Endothelial cell of umbilical vein (primary cell): ENCODE measurements at regions not wholly inside any gene's neighbourhood (a gene's known extent, or its start where the extent isn't known, plus 50 kb on each side); places are given as distances from the start of the nearest gene placed in this dataset.

ENCODE experiments used
- BruUV-seq: library from RNA; stranded (reverse); fragments of 400-500 nt; replicated peaks from 2 replicates; lab custom pipeline; 2021; lab: Mats Ljungman, UMichigan
- CTCF ChIA-PET: fragments of 300-600, 350-600 bp; sonication (Branson Sonifier 250); formaldehyde crosslinking; loops from one replicate; lab custom pipeline; 2021; ENCODE audit warnings: antibody characterized with exemption, inconsistent platforms; lab: Charles Lee
- POLR2A ChIA-PET: fragments of 300-600, 350-600 bp; sonication (Branson Sonifier 250); formaldehyde crosslinking; loops from one replicate; lab custom pipeline; 2021; ENCODE audit warnings: antibody characterized with exemption, inconsistent platforms; lab: Charles Lee
- DNase-seq: peaks from one replicate; pipeline ENCODE4 v3.0.0-alpha.2; 2011; ENCODE audit warnings: low read depth, low spot score
- FAIRE-seq: peaks from 2 replicates; lab custom pipeline; 2011; peaks lifted over from hg19 to GRCh38; lab: Jason Lieb, UNC
- H2AFZ ChIP-seq: 2 replicates; pipeline ENCODE4 v1.6.0; 2012; ENCODE audit warnings: low read depth, low read length, control low read depth, inconsistent platforms
- H3K27ac ChIP-seq: 2 replicates; pipeline ENCODE4 v1.5.1; 2011; ENCODE audit warnings: low read depth, mild to moderate bottlenecking, control low read depth, low read length, moderate library complexity; ENCODE audit not compliant: insufficient read depth
- H3K27me3 ChIP-seq, 2 experiments: 2 replicates each; pipeline versions ENCODE4 v1.6.0 to v1.6.1; 2011; ENCODE audit warnings: low read length in 2 of 2, mixed read lengths in 1 of 2; ENCODE audit not compliant: control insufficient read depth in 2 of 2, insufficient read depth in 2 of 2
- H3K36me3 ChIP-seq, 2 experiments: 2 replicates in 1 of 2; 3 replicates in 1 of 2; pipeline ENCODE4 v1.5.1; 2011; ENCODE audit warnings: low read length in 2 of 2, mild to moderate bottlenecking in 1 of 2, moderate library complexity in 1 of 2; ENCODE audit not compliant: control insufficient read depth in 2 of 2, insufficient read depth in 2 of 2; ENCODE audit errors: extremely low read depth in 1 of 2
- H3K4me1 ChIP-seq: 3 replicates; pipeline ENCODE4 v1.5.1; 2011; ENCODE audit warnings: mild to moderate bottlenecking, low read length; ENCODE audit not compliant: control insufficient read depth, insufficient read depth; ENCODE audit errors: extremely low read depth
- H3K4me2 ChIP-seq: 2 replicates; pipeline ENCODE4 v1.6.1; 2011; ENCODE audit warnings: low read length, control low read depth, mixed read lengths; ENCODE audit not compliant: insufficient read depth
- H3K4me3 ChIP-seq, 3 experiments: fragments of 200-600 bp in 1 of 3; sonication (generic), shearing (Covaris generic) in 1 of 3; replicated peaks in 1 of 3; 2 replicates each; pipeline ENCODE4 v1.5.1; 2011 to 2016; ENCODE audit warnings: control low read depth in 3 of 3, low read length in 3 of 3, mild to moderate bottlenecking in 2 of 3, inconsistent platforms in 1 of 3, low read depth in 1 of 3, moderate library complexity in 1 of 3; ENCODE audit not compliant: insufficient read depth in 1 of 3
- H3K79me2 ChIP-seq: 2 replicates; pipeline ENCODE4 v1.6.0; 2012; ENCODE audit warnings: low read length, inconsistent platforms; ENCODE audit not compliant: control insufficient read depth, insufficient read depth
- H3K9ac ChIP-seq: replicated peaks from 2 replicates; pipeline ENCODE3; 2011; ENCODE audit warnings: low read length, control low read depth; ENCODE audit not compliant: insufficient read depth; ENCODE audit errors: extremely low read depth
- H3K9me1 ChIP-seq: replicated peaks from 3 replicates; pipeline ENCODE4 v1.6.0; 2011; ENCODE audit warnings: mild to moderate bottlenecking, low read length; ENCODE audit not compliant: control insufficient read depth, insufficient read depth; ENCODE audit errors: extremely low read depth
- H3K9me3 ChIP-seq: replicated peaks from 2 replicates; pipeline ENCODE4 v1.5.1; 2012; ENCODE audit warnings: low read length, inconsistent platforms; ENCODE audit not compliant: control insufficient read depth, insufficient read depth
- H4K20me1 ChIP-seq: replicated peaks from 2 replicates; pipeline ENCODE3; 2011; ENCODE audit warnings: mild to moderate bottlenecking, low read length; ENCODE audit not compliant: control insufficient read depth, insufficient read depth; ENCODE audit errors: extremely low read depth
- FOS ChIP-seq: IDR thresholded peaks from 2 replicates; pipeline ENCODE4 v1.6.1; 2011; ENCODE audit warnings: mild to moderate bottlenecking, low read length, moderate library complexity, borderline replicate concordance; ENCODE audit not compliant: insufficient read depth
- GATA2 ChIP-seq: IDR thresholded peaks from 2 replicates; pipeline ENCODE4 v1.7.0; 2011; ENCODE audit warnings: low read depth, mild to moderate bottlenecking, moderate library complexity, mixed read lengths, low read length; ENCODE audit not compliant: insufficient read length, insufficient read depth
- JUN ChIP-seq: IDR thresholded peaks from 2 replicates; pipeline ENCODE4 v1.6.1; 2011; ENCODE audit warnings: borderline replicate concordance, low read depth; ENCODE audit not compliant: insufficient read length, insufficient read depth
- POLR2A ChIP-seq: IDR thresholded peaks from 2 replicates; pipeline ENCODE4 v1.6.1; 2012; ENCODE audit warnings: low read depth, mild to moderate bottlenecking, control low read depth, low read length
- POLR2AphosphoS5 ChIP-seq: IDR thresholded peaks from 2 replicates; pipeline ENCODE4 v1.6.1; 2012; ENCODE audit warnings: low read depth, mild to moderate bottlenecking, control low read depth, low read length, moderate library complexity; ENCODE audit not compliant: insufficient read depth
- dilution Hi-C: fragments of 300-500 bp; cut with MboI; formaldehyde crosslinking; loops from one replicate; pipeline ENCODE4 v1.15.0; 2019; ENCODE audit warnings: low sequenced_read_pairs; ENCODE audit not compliant: extremely low pct_ligation_motif_present
- intact Hi-C: fragments of 100-400 bp; cut with micrococcal nuclease; formaldehyde crosslinking; loops from one replicate; pipeline ENCODE4 v1.10.0; 2022
- TF ChIP-seq, protein P1 (sequence below), 2 donors: IDR thresholded peaks; 1 replicate in 1 of 2; 2 replicates in 1 of 2; pipeline ENCODE4 v1.5.1; 2011; ENCODE audit warnings: low read length in 2 of 2, mild to moderate bottlenecking in 2 of 2, moderate library complexity in 2 of 2, control low read depth in 1 of 2, inconsistent platforms in 1 of 2, low read depth in 1 of 2; ENCODE audit not compliant: insufficient read depth in 1 of 2; ENCODE audit errors: extremely low read depth in 1 of 2
- TF ChIP-seq, protein P2 (sequence below): IDR thresholded peaks from 2 replicates; pipeline ENCODE4 v1.6.1; 2011; ENCODE audit not compliant: insufficient read depth, insufficient read length

DNA sequence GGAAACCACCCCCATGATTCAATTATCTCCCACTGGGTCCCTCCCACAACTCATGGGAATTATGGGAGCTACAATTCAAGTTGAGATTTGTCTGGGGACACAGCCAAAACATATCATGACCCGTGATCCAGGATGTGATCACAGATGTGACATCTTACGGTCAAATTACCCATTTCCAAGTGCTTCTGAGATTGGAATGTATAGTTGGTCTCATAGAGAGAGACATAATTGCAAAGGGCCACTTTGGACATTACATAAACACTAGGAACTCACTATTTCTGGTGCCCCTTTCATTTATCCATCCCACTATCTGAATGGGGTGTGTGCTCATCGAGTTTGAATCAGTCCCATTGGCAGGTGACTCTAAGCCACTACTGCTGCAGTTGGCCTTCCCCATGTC, 204.5 kb downstream of the PHLDA1 start:
- Histone ChIP-seq H3K27me3 (no peaks in the 10 kb centered on the region), H3K9me1 (no peaks in the 10 kb centered on the region), H3K4me1 (peaks cover 2% of the 10 kb centered on the region), H3K36me3 (no peaks in the 10 kb centered on the region), H3K9ac (no peak overlapping the region), H4K20me1 (no peaks in the 10 kb centered on the region), H3K4me3 (no peak overlapping the region), H3K9me3 (no peaks in the 10 kb centered on the region), H2AFZ (no peak overlapping the region), H3K27ac (no peak overlapping the region), H3K4me2 (no peak overlapping the region), H3K79me2 (no peaks in the 10 kb centered on the region)
- BruUV-seq: no TSS peak
- DNase-seq (no peak), FAIRE-seq (no peak)
- ChIA-PET POLR2A (no interaction called here), CTCF (no interaction called here)
- intact Hi-C loops (no loop called here), dilution Hi-C loops (no loop called here)
- TF ChIP-seq, protein P1, sequence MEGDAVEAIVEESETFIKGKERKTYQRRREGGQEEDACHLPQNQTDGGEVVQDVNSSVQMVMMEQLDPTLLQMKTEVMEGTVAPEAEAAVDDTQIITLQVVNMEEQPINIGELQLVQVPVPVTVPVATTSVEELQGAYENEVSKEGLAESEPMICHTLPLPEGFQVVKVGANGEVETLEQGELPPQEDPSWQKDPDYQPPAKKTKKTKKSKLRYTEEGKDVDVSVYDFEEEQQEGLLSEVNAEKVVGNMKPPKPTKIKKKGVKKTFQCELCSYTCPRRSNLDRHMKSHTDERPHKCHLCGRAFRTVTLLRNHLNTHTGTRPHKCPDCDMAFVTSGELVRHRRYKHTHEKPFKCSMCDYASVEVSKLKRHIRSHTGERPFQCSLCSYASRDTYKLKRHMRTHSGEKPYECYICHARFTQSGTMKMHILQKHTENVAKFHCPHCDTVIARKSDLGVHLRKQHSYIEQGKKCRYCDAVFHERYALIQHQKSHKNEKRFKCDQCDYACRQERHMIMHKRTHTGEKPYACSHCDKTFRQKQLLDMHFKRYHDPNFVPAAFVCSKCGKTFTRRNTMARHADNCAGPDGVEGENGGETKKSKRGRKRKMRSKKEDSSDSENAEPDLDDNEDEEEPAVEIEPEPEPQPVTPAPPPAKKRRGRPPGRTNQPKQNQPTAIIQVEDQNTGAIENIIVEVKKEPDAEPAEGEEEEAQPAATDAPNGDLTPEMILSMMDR (IDR thresholded peaks at IDR 0.05; ENCODE audit: extremely low read depth in 1 of 2, insufficient read depth in 1 of 2, low read depth in 1 of 2, low read length in 2 of 2): no peak
- no peak for TF ChIP-seq POLR2A
- no peak for TF ChIP-seq JUN
- TF ChIP-seq POLR2AphosphoS5: no peak
- TF ChIP-seq, protein P2, sequence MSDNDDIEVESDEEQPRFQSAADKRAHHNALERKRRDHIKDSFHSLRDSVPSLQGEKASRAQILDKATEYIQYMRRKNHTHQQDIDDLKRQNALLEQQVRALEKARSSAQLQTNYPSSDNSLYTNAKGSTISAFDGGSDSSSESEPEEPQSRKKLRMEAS: no peak
- no peak for TF ChIP-seq GATA2

DNA sequence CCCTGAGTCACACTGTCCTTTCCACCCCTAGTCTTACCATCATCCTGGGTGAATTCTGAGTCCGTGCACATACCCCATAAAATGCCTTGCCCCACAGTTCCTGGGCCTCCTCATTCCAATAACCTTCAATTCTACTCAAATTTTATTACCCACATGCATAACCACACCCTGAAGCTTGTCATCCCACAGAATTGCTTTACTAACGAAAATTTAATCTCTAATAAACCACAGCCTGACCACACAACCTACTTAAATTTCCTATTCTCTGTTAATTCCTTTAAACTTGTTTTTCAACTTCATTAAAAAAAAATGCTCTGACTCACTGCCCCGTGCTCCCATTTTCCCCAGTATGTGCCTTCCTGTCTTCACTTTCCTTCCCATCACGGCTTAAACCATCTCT, 205.9 kb downstream of the PHLDA1 start:
- Histone ChIP-seq H3K9ac (no peak overlapping the region), H3K4me2 (no peak overlapping the region), H3K36me3 (no peaks in the 10 kb centered on the region), H3K27ac (no peak overlapping the region), H3K9me1 (no peaks in the 10 kb centered on the region), H3K27me3 (no peaks in the 10 kb centered on the region), H4K20me1 (no peaks in the 10 kb centered on the region), H3K4me1 (no peaks in the 10 kb centered on the region), H3K9me3 (no peaks in the 10 kb centered on the region), H3K79me2 (no peaks in the 10 kb centered on the region), H2AFZ (no peak overlapping the region), H3K4me3 (no peak overlapping the region)
- ChIA-PET POLR2A (no interaction called here), CTCF (no interaction called here)
- BruUV-seq: no TSS peak
- intact Hi-C loops: no loop called here
- FAIRE-seq (no peak), DNase-seq (no peak)
- TF ChIP-seq, protein P2: no peak
- peak; percentile 12 for TF ChIP-seq FOS
- dilution Hi-C loops: no loop called here
